ENCODE measurements at regions not wholly inside any gene's neighbourhood (a gene's known extent, or its start where the extent isn't known, plus 50 kb on each side); places are given as distances from the start of the nearest gene placed in this dataset.

DNA sequence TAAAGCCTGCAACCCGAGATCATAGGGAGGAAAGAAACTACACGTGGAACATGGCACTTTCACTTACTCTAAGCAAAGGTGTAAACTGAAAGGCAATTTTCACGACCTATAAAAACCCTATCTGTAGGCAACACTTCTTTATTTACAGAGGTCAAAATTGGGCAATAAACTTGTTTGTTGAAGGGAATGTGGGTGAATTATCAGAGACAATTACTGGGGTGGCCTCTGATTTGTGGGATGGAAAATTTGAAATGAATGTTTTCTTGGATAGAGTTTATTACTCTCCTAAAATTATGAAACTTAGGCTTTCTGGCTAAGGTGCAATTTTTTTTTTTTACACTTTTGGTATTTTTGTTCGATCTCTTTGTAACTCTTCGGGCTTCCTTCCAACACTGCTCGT lies 734.1 kb upstream of the TENM3 start:
- H3K4me3 ChIP-seq (replicated peaks; ENCODE audit: low read depth, low read length): no peak overlapping the region
- no peak for DNase-seq (ENCODE audit: low read depth)
- TF ChIP-seq, protein P1, sequence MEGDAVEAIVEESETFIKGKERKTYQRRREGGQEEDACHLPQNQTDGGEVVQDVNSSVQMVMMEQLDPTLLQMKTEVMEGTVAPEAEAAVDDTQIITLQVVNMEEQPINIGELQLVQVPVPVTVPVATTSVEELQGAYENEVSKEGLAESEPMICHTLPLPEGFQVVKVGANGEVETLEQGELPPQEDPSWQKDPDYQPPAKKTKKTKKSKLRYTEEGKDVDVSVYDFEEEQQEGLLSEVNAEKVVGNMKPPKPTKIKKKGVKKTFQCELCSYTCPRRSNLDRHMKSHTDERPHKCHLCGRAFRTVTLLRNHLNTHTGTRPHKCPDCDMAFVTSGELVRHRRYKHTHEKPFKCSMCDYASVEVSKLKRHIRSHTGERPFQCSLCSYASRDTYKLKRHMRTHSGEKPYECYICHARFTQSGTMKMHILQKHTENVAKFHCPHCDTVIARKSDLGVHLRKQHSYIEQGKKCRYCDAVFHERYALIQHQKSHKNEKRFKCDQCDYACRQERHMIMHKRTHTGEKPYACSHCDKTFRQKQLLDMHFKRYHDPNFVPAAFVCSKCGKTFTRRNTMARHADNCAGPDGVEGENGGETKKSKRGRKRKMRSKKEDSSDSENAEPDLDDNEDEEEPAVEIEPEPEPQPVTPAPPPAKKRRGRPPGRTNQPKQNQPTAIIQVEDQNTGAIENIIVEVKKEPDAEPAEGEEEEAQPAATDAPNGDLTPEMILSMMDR (IDR thresholded peaks at IDR 0.05; ENCODE audit: low read length, missing control alignments): no peak

DNA sequence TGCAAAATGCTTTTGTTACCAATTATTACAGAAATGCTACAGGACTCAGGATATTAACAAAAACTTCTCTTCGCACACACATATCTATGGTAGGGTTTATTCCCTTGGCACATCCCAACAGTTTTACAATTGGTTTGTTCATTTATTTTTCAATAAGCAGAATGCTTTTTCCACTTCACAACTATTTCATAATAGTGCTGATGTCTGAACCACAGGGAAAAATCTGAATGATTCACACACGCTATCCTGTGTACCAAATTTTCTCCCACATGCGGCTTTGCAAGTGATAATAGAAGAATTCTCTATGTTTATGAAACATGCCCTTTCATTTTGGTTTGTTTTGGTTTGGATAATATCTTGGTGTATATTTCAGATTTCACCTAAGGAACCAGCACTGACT lies 725.7 kb upstream of the TENM3 start:
- DNase-seq (ENCODE audit: low read depth): peak; percentile 13
- H3K4me3 ChIP-seq (replicated peaks; ENCODE audit: low read depth, low read length): no peak overlapping the region
- TF ChIP-seq, protein P1 (IDR thresholded peaks at IDR 0.05; ENCODE audit: low read length, missing control alignments): no peak

DNA sequence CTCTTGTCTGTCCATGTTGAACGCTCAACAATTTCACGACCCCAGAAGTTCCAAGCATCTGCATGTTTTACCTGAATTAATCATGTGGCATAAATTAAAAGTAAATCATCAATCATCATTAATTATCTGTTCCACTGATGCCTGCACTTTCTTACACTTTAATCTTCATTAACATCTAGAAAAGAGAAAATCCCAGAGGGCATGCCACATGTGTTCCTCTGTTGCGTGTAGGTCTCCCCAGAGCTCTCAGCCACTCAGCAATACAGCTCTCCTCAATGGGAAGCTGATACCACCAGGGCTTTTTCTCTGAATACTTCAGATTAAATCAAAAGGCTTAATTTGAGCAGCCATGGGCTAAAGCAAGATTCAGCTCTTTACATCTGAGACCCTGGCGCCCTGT lies 722.4 kb upstream of the TENM3 start:
- no peak overlapping the region for H3K4me3 ChIP-seq (replicated peaks; ENCODE audit: low read depth, low read length)
- DNase-seq (ENCODE audit: low read depth): no peak
- TF ChIP-seq, protein P1 (IDR thresholded peaks at IDR 0.05; ENCODE audit: low read length, missing control alignments): no peak

DNA sequence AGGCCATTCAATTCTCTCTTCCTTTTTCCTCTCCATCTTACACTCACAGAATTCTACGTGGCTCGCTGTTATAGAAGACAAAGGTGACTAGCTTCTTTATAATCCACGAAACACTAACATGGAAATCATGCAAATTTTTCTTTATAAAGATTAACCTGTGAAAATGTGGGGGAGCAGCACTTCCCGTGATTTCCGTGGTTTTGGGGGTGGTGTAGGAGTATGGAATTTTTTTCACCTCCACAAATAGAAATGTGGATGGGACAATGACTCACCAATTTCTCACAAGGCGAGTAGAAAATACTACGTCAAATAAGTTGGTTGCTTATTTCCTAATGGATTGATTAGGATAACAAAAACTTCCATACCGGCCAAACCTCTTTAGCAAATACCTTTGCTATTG lies 719.2 kb upstream of the TENM3 start:
- no peak overlapping the region for H3K4me3 ChIP-seq (replicated peaks; ENCODE audit: low read depth, low read length)
- TF ChIP-seq, protein P1 (IDR thresholded peaks at IDR 0.05; ENCODE audit: low read length, missing control alignments): no peak
- DNase-seq (ENCODE audit: low read depth): no peak

DNA sequence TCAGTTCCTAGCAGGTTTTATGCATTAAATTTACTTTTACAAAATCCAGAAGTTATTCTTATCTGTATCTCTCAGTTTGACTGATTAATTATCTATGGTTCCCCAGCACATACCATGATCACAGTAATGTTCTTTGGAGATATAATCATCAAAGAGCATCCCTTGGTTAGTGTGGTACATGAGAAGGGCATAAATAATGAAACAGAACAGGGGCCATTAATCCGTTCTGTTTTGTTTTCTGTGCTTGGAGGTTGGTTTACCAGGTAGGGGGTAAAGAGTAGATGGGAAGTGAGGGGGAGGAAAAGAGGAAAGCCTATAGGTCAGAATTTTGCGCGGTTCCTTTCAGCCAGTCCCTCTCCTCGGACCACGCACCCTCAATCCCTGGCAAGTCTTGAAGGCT lies 718.7 kb upstream of the TENM3 start:
- TF ChIP-seq, protein P1 (IDR thresholded peaks at IDR 0.05; ENCODE audit: low read length, missing control alignments): no peak
- DNase-seq (ENCODE audit: low read depth): no peak
- H3K4me3 ChIP-seq (replicated peaks; ENCODE audit: low read depth, low read length): no peak overlapping the region

DNA sequence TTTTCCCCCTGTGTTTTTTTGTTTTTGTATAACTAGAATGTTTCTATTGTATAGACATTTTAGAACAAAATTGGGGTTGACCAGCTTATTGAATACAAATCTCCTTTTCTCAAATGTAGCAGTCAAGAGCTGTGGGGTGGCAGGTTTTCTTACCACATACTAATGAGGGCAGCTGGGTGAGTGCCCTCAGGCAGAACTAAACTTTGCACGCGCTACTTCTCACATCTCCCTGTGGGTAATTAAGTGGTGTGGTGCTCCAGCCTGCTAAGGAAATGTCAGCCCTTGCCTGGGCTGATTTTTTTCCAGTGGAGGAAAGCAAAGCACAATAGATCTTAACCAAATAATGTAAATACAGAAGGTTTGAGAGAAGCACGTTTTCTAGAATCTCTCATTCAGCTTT lies 717.6 kb upstream of the TENM3 start:
- no peak for DNase-seq (ENCODE audit: low read depth)
- H3K4me3 ChIP-seq (replicated peaks; ENCODE audit: low read depth, low read length): no peak overlapping the region
- TF ChIP-seq, protein P1 (IDR thresholded peaks at IDR 0.05; ENCODE audit: low read length, missing control alignments): no peak

DNA sequence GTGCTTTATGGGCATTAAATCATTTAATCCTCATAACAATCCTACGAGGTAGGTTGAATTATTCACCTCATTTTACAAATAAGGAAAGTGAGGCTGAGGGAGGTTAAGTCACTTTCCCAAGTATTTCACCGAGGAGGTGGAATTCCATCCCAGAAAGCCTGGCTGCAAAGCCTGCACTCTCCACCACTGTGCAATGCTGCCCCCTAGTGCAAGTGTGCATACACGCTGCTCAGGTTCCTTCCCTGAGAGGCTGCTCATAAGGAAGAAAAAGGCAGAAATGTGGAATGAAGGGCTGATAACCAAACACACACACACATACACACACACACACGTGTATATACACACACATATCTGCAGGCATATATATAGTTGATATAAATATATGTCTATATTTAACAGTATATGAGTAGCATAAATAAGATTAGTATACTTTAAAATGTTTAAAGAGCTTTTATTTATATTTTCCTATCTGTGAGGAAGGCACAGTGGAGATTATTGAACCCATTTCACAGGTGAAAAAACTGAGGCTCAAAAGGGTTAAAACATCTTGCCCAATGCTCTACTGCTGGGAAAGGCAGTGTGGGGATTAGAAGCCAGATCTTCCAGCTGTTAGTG lies 714.5 kb upstream of the TENM3 start:
- DNase-seq (ENCODE audit: low read depth): peak; percentile 73
- no peak overlapping the region for H3K4me3 ChIP-seq (replicated peaks; ENCODE audit: low read depth, low read length)
- TF ChIP-seq, protein P1 (IDR thresholded peaks at IDR 0.05; ENCODE audit: low read length, missing control alignments): peak; percentile 93
